HG03066 (cell line): ENCODE measurements at regions not wholly inside any gene's neighbourhood (a gene's known extent, or its start where the extent isn't known, plus 50 kb on each side); places are given as distances from the start of the nearest gene placed in this dataset.
"Not testable (repeated sequence)": the region's sequence is repeated elsewhere in the genome, so short reads cannot be mapped to it uniquely, and the experiment has no call there.

Source experiments
- ATAC-seq: cut with Tn5 transposase; IDR thresholded peaks from one replicate; pipeline ENCODE4 v1.9.1; 2021; ENCODE audit warnings: low read depth; ENCODE audit not compliant: unreplicated experiment

GRCh38 chr1:213751064-213751397 is 236.7 kb upstream of the PROX1 start:
- no peak for ATAC-seq

DNA sequence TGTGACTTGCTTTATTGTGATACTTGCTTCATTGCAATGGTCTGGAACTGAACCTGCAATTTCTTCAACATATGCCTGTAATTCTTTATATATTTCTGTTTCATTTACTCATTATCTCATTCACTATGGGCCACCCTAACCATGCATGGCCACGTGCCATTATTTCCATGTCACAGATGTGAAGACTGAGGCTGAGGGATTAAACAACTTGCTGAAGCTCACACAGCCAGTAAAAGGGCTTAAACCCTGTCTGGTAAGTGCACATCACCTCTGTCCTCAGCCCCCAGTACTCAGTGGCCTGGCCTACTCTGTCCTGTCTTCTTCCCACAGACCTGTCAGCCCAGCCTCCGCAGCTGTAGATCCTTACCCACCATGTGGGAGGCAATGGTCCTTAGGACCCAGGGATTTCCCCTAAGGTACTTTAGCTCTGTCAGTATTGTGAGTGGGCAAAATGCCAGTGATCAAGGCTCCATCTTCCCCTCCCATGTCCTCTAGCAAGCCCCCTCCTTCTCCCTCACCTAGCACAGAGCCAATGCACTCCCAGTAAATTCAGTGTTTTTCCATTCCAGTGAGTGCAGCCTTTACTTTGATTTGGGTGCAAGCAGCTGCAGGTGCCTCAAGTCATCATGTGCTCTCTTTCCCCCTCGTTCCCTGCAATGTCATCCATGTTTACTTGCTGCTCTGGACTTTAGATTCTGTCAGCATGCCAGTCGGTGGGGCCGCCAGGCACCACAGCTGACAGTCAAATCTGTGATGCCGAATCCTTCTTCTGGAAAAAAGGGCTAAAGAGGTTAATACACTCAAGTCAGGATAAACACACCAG is 228.2 kb upstream of the PROX1 start:
- no peak for ATAC-seq

GRCh38 chr1:213761845-213762407 is 225.8 kb upstream of the PROX1 start:
- no peak for ATAC-seq

DNA sequence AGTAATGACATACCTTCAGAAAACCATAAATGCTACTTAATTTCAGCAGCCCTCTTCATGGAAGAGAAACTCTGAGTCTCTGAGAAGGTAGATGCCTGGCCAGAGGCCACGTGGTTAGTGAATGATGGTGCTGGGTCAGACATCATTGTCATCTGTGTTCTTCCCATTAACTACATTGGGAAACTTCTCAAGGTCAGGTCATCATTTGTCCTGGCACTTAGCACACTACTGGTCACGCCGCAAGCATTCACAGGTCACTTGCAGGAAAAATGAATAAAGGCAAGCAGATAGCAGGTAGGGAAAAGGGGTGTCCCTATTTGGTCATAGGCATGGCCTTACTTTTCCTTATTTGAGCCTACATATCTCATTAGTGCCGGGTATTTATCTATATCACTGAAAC is 220.1 kb upstream of the PROX1 start:
- ATAC-seq: no peak

DNA sequence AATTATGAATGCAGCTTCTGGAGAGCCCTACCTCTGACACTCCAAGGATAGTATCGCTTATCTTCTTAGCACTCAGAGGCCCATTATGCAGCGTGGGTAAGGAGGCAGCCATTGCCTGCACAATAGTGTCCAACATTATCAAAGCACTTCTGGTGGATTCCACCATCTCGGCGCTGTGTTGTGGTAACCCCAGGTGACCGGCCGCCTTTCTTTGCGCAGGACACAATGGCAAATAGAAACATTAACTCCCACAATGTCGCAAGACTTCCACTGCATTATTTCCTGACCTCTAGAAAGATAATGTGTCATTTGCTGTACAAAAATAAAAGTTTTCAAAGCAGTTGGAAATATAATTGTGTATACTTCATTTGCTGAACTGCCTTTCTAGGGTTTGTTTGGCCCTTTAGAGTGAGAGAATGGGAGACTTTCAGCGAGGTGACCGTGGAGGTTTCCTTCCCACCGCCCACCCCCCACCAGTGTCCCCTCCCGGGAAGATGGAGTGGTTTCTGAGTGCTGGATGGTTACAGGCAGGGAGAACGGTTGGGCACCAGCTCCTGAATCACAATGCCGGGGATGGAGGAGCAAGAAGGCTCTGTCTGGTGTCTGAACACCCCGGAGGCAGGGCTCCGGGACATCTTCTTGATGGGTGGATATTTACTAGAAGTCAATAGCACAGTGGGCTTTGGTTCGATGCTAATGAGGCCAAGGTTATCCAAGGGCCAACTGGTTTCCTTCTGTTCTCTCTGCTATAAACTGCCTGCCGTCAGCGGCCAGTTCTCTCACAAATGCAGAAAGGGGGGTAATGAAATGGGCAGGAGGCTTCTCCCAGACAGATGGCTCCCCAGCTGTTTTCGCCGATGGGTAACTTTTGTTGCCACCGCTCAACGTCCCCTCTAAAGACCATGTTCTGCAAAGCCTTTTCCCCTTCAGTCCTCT is 215.4 kb upstream of the PROX1 start:
- no peak for ATAC-seq

GRCh38 chr1:213773975-213774374 is 213.8 kb upstream of the PROX1 start:
- no peak for ATAC-seq

GRCh38 chr1:213776969-213777368 is 210.8 kb upstream of the PROX1 start:
- no peak for ATAC-seq

GRCh38 chr1:213779228-213779627 is 208.5 kb upstream of the PROX1 start:
- ATAC-seq: no peak

- no peak for ATAC-seq
Measured at GRCh38 chr1:213782941-213783672, 204.7 kb upstream of the PROX1 start.

DNA sequence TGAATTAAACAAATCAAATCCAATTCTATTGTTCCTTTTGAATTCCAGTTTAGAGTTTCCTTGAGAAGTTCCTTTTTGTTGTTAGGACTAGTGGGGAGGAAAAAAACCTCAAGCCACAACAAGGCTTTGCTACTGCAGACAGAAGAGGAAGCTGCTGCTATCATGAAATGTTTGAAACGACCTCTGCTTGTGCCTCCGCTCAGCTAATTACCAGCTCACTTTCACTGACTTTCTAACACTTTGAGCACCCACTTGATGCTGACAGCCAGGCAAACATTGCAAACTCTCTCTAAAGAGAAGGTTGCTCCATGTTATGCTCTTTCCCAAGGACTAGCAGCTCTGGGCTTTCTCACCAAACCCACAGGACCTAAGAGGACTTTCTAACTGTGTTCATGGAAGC is 203.9 kb upstream of the PROX1 start:
- no peak for ATAC-seq

DNA sequence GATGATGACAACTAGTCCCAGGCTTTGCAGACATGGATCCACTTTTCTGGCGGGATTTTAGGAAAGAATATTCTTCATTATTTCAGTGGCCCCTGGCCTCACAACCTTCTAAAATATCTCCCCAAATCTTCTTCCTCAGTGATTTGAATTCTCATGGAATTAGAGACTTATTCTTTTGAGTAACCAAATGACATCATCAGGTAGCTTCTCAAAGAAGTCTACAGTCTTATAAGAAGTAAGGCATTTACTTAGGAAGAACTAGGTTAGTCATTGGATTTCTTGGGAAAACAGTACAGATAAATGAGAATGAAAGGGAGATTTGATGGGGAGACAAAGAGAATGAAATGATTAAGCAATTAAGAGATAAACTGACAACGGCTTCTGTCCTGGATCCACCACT is 201.1 kb upstream of the PROX1 start:
- no peak for ATAC-seq

- no peak for ATAC-seq
Measured at GRCh38 chr1:213790565-213790964, 197.2 kb upstream of the PROX1 start.

GRCh38 chr1:213793482-213794067 is 194.2 kb upstream of the PROX1 start:
- ATAC-seq: no peak

DNA sequence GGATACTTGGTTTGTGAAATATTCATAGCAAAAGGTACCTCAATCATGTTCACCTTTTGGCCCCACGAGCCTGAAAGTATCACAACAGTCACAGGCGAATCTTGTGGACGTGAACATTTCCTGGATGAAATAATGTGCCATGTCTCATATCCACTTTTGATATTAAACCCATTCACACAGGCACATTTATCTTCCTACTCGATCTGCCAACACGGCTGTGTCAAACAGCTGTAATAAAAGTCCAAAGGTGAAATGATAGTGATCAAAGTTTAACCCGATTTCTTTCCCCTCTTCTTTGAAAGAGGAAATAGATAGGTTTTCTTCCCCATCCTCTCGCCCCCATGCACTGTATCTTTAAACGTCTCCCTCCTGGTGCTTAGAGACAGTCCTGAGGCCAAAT is 191.2 kb upstream of the PROX1 start:
- no peak for ATAC-seq

- ATAC-seq: not testable (repeated sequence)
Measured at GRCh38 chr1:213808288-213808687, 179.5 kb upstream of the PROX1 start.

- ATAC-seq: no peak
Measured at GRCh38 chr1:213817156-213817555, 170.6 kb upstream of the PROX1 start.

DNA sequence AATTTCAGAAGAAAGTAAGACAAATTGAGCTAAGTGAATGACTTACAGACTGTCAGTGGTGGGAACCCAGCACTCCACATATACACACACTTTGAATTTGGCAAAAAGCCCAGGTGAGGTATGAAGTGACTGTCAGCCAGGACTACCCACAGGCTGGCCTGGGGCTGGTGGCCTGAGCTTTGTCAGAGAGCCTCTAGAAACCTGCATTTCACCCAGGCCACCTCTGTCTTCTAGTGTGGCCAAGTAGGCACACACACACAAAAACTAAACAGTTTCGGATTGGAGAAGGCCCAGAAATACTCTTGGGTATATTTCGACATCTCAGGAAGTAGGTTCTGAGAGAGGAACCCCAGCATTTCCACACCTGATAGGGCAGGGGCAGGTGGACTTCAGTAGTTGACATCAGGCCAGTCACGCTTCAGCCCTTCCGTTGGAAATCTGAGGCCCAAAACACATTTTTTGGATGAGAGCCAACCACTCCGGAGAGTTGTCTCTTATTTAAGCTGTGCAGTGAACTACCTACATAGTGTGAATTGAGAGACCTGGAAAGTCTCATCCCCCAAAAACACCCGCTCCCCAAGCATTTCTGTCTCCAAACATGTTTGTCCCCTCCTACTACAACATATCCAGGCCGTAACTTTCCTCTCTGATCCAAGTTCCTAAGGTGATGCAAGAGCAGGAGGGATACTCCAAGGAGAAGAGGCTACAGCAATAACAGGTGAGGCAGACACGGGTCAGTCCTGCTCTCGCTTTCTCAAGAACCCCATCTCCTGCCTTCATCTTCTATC is 167.2 kb upstream of the PROX1 start:
- no peak for ATAC-seq

DNA sequence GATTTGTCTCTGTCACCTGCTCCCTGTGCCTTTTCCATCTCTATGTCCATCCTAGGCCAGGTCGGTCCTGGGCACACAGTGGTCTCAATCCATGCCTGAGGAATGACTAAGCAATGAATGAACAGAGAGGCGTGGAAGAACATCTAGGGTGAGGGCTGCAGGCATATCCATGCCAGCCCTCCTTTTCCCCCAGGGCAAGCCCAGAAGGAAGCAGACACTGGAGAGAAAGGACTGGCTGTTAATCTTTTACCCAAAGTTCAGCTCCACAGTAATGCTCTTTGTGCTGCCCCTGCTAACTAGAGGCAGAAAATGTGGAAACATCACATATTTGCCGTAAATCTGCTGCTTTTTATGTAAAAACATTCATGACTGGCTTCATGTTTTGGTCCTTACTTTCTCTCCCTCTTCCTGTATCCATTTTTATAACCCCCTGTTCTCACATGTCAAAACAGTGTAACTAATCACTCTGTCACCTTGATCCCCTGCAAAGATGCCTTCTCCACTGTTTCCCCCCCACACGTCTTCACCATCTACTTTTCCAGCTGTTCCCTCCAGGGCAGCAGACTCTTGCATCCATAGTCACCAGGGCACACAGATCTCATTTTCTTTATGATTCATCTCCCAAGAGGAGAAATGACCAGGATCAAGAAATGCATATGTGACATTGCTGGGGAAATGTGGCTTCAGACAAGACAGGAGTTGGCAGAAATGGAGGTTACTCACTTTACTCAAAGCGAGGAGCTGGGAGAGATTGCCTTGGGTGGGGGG is 166.4 kb upstream of the PROX1 start:
- ATAC-seq: no peak

DNA sequence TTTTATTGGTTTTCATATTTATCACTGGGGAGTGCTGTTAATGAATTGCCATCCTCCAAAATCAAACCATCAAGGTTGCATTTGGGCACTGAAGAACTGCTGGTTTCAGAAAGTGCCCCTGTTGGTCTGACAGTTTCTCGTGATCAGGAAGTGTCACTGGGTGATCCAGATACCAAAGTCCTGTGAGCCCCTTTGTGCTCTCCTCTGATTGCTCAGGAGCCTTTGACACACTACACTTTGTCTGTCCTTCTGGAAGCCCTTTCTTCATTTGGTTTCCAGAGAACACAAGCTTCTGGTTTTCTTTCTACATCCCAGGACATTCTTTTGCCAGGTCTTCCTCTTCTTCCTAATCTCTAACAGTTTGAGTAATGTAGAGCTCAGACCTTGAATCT is 165.8 kb upstream of the PROX1 start:
- ATAC-seq: no peak
